Tibial nerve (tissue), 3 donors: ENCODE measurements at regions not wholly inside any gene's neighbourhood (a gene's known extent, or its start where the extent isn't known, plus 50 kb on each side); places are given as distances from the start of the nearest gene placed in this dataset.

Experiments used
- CTCF ChIP-seq, 5 experiments: fragments of 200-600 bp in 3 of 5; fragments of 450-650 bp in 2 of 5; sonication (generic) in 3 of 5; IDR thresholded peaks; one replicate each; pipeline ENCODE4 v1.5.1; 2016 to 2019; ENCODE audit warnings: antibody characterized with exemption in 5 of 5, mild to moderate bottlenecking in 3 of 5, moderate library complexity in 2 of 5
- POLR2A ChIP-seq, 2 donors: fragments of 450-650 bp; IDR thresholded peaks; one replicate each; pipeline ENCODE4 v1.6.1; 2017; ENCODE audit warnings: antibody characterized with exemption in 2 of 2, mild to moderate bottlenecking in 2 of 2, moderate library complexity in 2 of 2

DNA sequence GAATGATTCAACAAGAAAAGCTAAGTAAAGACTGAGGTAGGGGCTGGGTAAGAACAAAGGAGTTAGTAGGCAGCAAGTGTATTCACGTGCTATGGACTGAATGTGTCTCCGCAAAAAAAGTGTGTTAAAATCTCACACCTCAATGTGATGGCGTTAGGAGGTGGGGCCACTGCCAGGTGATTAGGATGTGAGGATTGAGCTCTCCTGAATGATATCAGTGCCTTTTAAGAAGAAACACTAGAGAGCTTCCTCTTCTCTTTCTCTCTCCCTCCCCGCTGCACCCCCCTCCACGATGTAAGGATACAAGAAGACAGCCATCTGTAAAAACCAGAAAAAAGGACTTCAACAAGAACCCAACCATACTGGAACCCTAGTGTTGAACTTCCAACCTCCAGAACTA is 396.1 kb upstream of the PLXNA2 start:
- no peak for TF ChIP-seq POLR2A (IDR thresholded peaks at IDR 0.05)
- TF ChIP-seq CTCF (IDR thresholded peaks at IDR 0.05), result no peak
